Tongue (tissue), 1 donor: ENCODE measurements at regions not wholly inside any gene's neighbourhood (a gene's known extent, or its start where the extent isn't known, plus 50 kb on each side); places are given as distances from the start of the nearest gene placed in this dataset.

Experiments
- DNase-seq: peaks from one replicate; pipeline ENCODE4 v3.0.0-alpha.2; 2015

- peak; percentile 9 for DNase-seq
These were observed 63.7 kb downstream of the SPCS3 start for GRCh38 chr4:176383273-176384077.

- no peak for DNase-seq
These were observed 65.8 kb downstream of the SPCS3 start for GRCh38 chr4:176385601-176386000.

GRCh38 chr4:176387571-176387970 is 67.8 kb downstream of the SPCS3 start:
- peak; percentile 21 for DNase-seq

- DNase-seq = no peak
These were observed 73.7 kb downstream of the SPCS3 start for GRCh38 chr4:176393306-176394013.

GRCh38 chr4:176400816-176401461 is 81.2 kb downstream of the SPCS3 start:
- DNase-seq = no peak

GRCh38 chr4:176404621-176405020 is 84.9 kb downstream of the SPCS3 start:
- DNase-seq = no peak

- no peak for DNase-seq
These were observed 86.5 kb downstream of the SPCS3 start for GRCh38 chr4:176406297-176406696.

- no peak for DNase-seq
These were observed 87.0 kb downstream of the SPCS3 start for GRCh38 chr4:176406736-176407135.

- DNase-seq = no peak
These were observed 89.9 kb downstream of the SPCS3 start for GRCh38 chr4:176409627-176410026.

- no peak for DNase-seq
These were observed 93.4 kb downstream of the SPCS3 start for GRCh38 chr4:176413171-176413570.

- DNase-seq = no peak
These were observed 102.2 kb downstream of the SPCS3 start for GRCh38 chr4:176422001-176422400.

GRCh38 chr4:176422511-176422910 is 102.7 kb downstream of the SPCS3 start:
- no peak for DNase-seq

GRCh38 chr4:176425035-176425434 is 105.3 kb downstream of the SPCS3 start:
- no peak for DNase-seq

- peak; percentile 18 for DNase-seq
These were observed 113.2 kb downstream of the SPCS3 start for GRCh38 chr4:176432811-176433540.

GRCh38 chr4:176433983-176434382 is 114.2 kb downstream of the SPCS3 start:
- DNase-seq = no peak

GRCh38 chr4:176435901-176436292 is 116.1 kb downstream of the SPCS3 start:
- no peak for DNase-seq

- DNase-seq = no peak
These were observed 116.7 kb downstream of the SPCS3 start for GRCh38 chr4:176436293-176436973.

GRCh38 chr4:176437756-176438155 is 118.0 kb downstream of the SPCS3 start:
- DNase-seq = no peak

- no peak for DNase-seq
These were observed 118.6 kb downstream of the SPCS3 start for GRCh38 chr4:176438401-176438800.

- no peak for DNase-seq
These were observed 119.8 kb downstream of the SPCS3 start for GRCh38 chr4:176439611-176440010.

GRCh38 chr4:176440698-176441097 is 120.9 kb downstream of the SPCS3 start:
- DNase-seq = no peak

- no peak for DNase-seq
These were observed 121.8 kb downstream of the SPCS3 start for GRCh38 chr4:176441594-176441993.
